NAMALWA (cell line): ENCODE measurements at regions not wholly inside any gene's neighbourhood (a gene's known extent, or its start where the extent isn't known, plus 50 kb on each side); places are given as distances from the start of the nearest gene placed in this dataset.
"Not testable (repeated sequence)": the region's sequence is repeated elsewhere in the genome, so short reads cannot be mapped to it uniquely, and the experiment has no call there.

Experiments used
- DNase-seq: peaks from one replicate; pipeline ENCODE4 v3.0.0-alpha.2; 2015; ENCODE audit warnings: low spot score

DNA sequence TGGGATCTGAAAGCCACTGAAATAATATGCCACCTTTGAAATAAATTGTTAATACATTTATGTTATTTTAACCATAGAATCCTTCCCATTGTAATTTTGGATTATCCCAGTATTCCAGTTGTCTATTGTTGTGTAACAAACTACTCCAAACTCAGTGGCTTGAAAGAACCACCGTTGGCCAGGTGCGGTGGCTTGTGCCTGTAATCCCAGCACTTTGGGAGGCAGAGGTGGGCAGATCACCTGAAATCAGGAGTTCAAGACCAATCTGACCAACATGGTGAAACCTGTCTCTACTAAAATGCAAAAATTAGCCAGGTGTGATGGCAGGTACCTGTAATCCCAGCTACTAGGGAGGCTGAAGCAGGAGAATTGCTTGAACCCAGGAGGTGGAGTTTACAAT lies 217.6 kb downstream of the IRX2 start:
- not testable (repeated sequence) for DNase-seq

DNA sequence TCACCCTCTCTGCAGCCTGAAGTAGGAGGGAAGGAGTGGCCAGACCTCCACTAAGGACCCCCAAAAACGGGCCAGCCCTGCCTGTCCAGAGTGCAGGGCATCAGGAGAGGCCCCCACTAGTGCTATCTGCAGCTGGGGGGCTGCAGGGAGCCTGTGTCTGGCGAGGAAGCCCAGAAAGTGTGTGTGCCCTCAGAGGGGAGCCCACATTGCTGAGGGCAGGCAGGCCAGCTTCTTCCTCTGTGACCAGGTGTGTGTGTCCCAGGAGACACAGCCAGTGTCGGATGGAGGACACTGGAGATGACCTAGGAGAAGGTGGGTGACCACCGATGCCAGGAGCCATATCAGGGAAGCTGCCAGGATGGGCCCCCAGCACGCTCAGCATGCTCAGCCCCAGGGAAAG lies 218.7 kb downstream of the IRX2 start:
- DNase-seq: no peak

DNA sequence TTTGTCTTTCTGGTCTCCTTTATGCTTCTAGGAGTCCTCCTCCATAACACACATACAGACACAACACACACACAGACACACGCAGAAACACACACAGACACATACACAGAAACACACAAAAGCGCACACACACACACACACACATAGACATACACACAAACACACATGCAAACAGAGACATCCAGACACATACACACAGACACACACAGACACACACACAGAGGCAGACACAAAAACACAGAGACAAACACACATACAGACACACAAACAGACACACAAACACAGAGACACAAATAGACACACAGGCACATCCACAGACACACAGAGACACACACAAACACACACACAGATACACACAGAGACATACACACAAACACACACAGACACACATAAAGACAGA lies 220.2 kb downstream of the IRX2 start:
- DNase-seq: no peak

DNA sequence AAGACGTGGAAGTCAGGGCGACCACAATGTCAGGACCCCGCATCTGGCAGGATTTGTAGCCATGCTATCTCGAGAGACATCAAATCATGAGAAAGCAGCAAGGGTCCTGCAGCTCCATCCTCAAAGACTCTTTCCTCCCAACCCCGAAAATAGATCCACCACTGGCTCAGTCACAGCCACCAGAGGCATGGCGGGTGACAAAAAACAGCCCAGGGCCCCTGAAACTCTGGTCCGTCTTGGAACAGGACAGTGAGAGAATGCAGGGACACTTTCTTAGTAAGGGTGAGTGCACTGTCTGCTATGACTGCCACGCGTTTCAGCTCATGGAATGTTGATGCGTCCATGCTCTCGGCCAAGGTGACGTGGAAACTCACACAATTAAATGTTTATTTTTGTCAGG lies 220.9 kb downstream of the IRX2 start:
- DNase-seq: no peak

GRCh38 chr5:2529371-2530092 lies 221.9 kb downstream of the IRX2 start:
- no peak for DNase-seq

DNA sequence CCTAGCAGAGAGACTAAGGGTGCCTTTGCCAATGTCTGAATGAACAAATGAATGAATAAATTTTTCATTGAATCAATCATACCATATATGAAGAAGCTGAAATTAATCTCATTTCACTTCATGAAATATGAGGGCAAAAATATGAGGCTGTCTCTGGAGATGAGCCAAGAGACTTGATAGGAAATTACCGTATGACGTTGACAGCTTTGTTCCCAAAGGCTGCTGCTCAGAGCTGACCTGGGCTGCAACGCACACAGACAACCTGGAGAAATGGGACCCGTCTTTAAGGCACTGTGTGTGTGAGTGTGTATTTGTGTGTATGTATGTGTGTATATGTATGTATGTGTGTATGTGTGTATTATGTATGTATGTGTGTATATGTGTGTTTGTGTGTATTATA lies 226.1 kb downstream of the IRX2 start:
- no peak for DNase-seq

DNA sequence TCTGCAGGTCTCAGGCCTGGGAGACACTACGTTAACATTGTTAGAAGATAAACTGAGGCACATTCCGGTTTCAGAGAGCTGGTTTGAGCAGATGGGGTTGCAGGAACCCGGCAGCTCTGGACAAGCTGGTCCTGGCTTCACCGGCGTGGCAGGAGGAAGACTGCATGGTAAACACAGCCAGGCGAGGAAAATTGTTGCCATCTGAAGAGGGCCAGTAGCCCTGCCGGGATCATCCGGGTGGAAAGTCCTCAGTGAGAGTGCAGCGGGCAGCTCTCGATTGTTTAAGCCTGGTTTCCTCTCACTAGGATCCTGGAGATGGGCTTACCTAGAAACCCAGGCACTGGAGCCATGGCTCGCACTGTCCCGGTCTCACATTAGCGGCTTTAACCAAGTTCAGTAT lies 226.9 kb downstream of the IRX2 start:
- no peak for DNase-seq

GRCh38 chr5:2523180-2523579 lies 228.3 kb downstream of the IRX2 start:
- DNase-seq: no peak

- DNase-seq: no peak
Observed at GRCh38 chr5:2522372-2522771, 229.1 kb downstream of the IRX2 start.

- DNase-seq: no peak
Observed at GRCh38 chr5:2519153-2519552, 232.3 kb downstream of the IRX2 start.

GRCh38 chr5:2517451-2517850 lies 234.0 kb downstream of the IRX2 start:
- no peak for DNase-seq

DNA sequence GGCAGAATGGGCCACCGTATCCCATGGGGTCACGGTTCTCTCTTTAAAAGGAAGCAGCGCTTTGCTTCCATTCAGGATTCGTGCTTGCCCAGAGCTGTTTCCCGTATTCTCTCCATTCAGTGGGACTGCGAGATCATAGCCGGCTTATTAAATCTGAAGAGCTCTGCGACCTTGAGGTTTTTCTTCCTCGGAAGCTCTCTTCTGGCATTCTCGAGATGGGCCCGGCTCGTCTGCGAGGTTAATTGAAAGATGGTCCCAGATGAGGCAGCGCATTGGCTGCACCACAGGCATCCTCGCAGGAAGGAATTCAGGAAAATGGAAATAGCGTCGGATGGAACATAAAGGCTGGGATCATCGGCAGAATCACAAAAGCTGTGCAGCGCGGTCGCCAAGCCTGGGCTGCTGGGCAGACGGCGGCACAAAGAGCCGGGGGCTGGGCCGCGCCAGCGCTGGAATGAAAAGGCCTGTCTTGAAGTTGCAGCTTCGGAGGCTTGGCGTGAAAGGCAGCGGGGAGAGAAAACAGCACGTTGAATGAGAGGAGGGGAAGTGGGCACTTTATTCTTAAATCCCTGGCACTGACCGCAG lies 236.2 kb downstream of the IRX2 start:
- DNase-seq: no peak

DNA sequence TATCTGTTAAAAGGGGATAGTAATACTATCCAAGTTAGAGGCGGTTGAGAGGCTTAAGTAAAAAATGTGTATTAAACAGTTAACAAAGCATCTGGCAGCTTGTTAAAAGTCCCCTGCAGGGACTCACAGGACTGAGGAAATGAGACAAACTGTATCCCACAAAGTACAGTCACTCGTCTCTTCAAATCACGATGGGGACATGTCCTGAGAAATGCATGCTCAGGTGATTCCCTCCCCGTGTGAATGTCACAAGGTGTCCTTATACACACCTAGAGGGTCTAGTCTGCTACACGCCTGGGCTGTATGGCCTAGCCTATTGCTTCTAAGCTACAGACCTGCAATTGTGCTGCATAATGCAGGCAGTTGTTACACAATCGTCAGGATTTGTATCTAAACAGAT lies 237.0 kb downstream of the IRX2 start:
- no peak for DNase-seq

DNA sequence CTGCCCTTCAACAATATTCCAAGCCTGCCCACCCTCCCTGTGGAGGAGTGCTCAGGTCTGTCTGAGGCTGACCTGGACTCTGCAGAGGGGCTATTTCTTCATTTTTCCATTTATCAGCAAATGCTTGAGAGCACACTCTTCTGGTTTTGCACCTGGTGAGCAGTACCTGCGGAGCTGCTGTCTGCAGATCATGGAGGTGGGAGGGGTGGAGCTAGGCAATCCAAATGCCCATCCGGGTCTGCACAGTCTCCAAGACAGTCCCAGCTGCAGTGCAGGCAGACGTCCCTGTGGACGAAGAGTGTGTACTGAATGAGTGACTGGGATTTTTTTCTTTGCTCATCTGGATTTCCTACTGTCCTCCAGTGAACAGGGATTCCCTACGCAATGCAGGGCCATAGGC lies 239.8 kb downstream of the IRX2 start:
- DNase-seq: no peak

GRCh38 chr5:2511126-2511525 lies 240.4 kb downstream of the IRX2 start:
- DNase-seq: no peak

GRCh38 chr5:2509527-2509926 lies 241.9 kb downstream of the IRX2 start:
- DNase-seq: no peak

- no peak for DNase-seq
Observed at GRCh38 chr5:2508514-2508913, 243.0 kb downstream of the IRX2 start.

- no peak for DNase-seq
Observed at GRCh38 chr5:2507611-2508010, 243.9 kb downstream of the IRX2 start.

DNA sequence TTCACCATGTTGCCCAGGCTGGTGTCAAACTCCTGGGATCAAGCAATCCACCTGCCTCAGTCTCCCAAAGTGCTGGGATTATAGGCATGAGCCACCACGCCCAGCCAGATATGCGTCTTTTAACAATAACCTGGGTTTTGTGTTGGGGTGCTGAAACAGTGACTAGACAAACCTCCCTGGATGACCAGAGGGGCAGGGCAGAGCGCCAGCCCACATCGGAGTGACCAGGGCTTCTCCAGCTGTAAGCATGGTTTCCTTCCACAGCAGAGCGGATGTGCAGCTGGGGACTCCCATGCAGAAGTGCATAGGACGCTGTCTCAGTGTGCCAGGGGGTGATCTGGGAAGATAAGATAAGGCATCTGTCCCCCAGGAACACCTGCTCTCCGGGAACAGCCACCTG lies 244.9 kb downstream of the IRX2 start:
- no peak for DNase-seq

GRCh38 chr5:2505217-2505616 lies 246.3 kb downstream of the IRX2 start:
- DNase-seq: no peak

- DNase-seq: no peak
Observed at GRCh38 chr5:2502970-2503594, 248.4 kb downstream of the IRX2 start.

DNA sequence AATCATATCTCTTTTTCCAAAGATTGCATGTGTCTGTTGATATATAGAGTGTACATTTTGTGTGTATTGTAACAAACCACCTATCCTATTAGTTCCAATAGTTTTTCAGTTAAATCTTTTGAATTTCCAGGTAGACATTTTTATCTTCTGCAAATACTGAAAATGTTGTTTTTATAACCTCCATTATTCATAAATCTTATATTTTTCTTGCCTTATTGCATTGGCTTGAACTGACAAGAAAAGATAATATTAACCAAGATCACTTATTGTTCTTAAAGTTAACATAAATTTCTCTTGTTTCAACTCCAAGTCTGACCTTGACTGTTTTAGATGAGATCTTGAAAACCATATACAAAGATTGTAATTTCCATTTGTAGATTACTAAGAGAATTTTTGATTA lies 251.6 kb downstream of the IRX2 start:
- DNase-seq: no peak

DNA sequence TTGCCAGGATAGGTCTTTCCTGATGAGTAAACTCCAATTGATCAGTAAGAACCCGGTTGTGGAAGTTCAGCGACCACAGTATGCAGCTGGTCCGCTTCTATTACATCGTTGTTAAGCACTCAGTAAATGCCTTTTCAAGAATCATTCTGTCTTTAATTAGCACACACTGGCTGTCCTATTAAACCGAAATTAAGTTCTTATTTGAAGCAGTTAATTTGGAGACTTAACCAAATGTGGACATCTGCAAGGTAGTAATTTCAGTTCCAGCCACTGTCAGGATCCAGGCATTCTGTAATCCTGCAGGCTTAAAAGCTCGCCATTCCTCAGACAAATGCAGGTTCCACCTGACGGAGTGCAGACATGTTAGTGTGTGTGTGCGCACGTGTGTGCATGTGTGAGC lies 254.6 kb downstream of the IRX2 start:
- no peak for DNase-seq

GRCh38 chr5:2496126-2496525 lies 255.4 kb downstream of the IRX2 start:
- DNase-seq: no peak
